NCI-H2107 treated with DMSO at 0.1 percent for 48 hours (cell line): ENCODE measurements at regions not wholly inside any gene's neighbourhood (a gene's known extent, or its start where the extent isn't known, plus 50 kb on each side); places are given as distances from the start of the nearest gene placed in this dataset.
"Not testable (repeated sequence)": the region's sequence is repeated elsewhere in the genome, so short reads cannot be mapped to it uniquely, and the experiment has no call there.

ENCODE experiments used
- DNase-seq: peaks from one replicate; lab custom pipeline; 2025; ENCODE audit not compliant: unreplicated experiment; lab: John Stamatoyannopoulos, UW

- not testable (repeated sequence) for DNase-seq
Observed at GRCh38 chr7:29696402-29696801, 109.9 kb upstream of the WIPF3 start.

GRCh38 chr7:29699723-29700122 is 106.6 kb upstream of the WIPF3 start:
- DNase-seq = not testable (repeated sequence)

- not testable (repeated sequence) for DNase-seq
Observed at GRCh38 chr7:29701540-29701939, 104.8 kb upstream of the WIPF3 start.

- not testable (repeated sequence) for DNase-seq
Observed at GRCh38 chr7:29703830-29704229, 102.5 kb upstream of the WIPF3 start.

- DNase-seq = not testable (repeated sequence)
Observed at GRCh38 chr7:29709002-29709401, 97.3 kb upstream of the WIPF3 start.

- DNase-seq = not testable (repeated sequence)
Observed at GRCh38 chr7:29723127-29723526, 83.2 kb upstream of the WIPF3 start.

GRCh38 chr7:29723599-29723998 is 82.7 kb upstream of the WIPF3 start:
- DNase-seq = no peak

GRCh38 chr7:29729534-29730165 is 76.7 kb upstream of the WIPF3 start:
- not testable (repeated sequence) for DNase-seq

GRCh38 chr7:29734246-29734731 is 72.0 kb upstream of the WIPF3 start:
- DNase-seq = no peak

GRCh38 chr7:29747645-29748245 is 58.6 kb upstream of the WIPF3 start:
- DNase-seq = not testable (repeated sequence)

GRCh38 chr7:29748286-29749099 is 57.8 kb upstream of the WIPF3 start:
- DNase-seq = peak; percentile 84

- DNase-seq = no peak
Observed at GRCh38 chr7:29749701-29750321, 56.5 kb upstream of the WIPF3 start.

- not testable (repeated sequence) for DNase-seq
Observed at GRCh38 chr7:29750373-29750940, 55.9 kb upstream of the WIPF3 start.

- not testable (repeated sequence) for DNase-seq
Observed at GRCh38 chr7:29751012-29751411, 55.3 kb upstream of the WIPF3 start.

- DNase-seq = no peak
Observed at GRCh38 chr7:29754874-29755490, 51.3 kb upstream of the WIPF3 start.
